ENCODE measurements at regions not wholly inside any gene's neighbourhood (a gene's known extent, or its start where the extent isn't known, plus 50 kb on each side); places are given as distances from the start of the nearest gene placed in this dataset. TPM values are rescaled to one million over a fixed set of nuclear protein-coding genes. Genes with fewer than 3 reads are reported as not detected.

DNA sequence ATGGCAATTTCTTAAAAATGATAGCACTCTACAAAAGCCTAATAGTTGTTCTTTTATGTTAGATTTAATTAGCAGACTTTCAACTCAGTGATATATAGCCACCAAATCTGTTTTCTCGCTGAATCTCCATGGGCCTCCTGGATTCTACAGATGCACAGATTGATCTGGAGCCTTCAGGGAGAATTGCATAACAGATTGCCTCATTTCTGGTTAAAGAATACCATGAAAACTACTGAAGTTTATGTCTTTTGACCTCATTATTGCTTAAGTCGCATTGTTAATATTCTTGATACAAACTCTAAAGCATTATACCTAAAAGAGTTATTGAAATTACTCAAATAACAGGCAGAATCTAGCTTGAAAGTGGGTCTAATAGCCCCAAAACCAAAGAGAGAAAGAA is 53.7 kb upstream of the PRR20A start:
- H3K4me3 Mint-ChIP-seq (ENCODE audit: unreplicated experiment) = no peak overlapping the region
- Histone ChIP-seq H3K4me3 (ENCODE audit: insufficient read depth, low read depth, low read length) (no peak overlapping the region), H4K20me1 (ENCODE audit: insufficient read depth, low read length) (no peaks in the 10 kb centered on the region), H3K27ac (ENCODE audit: low read depth, low read length) (no peak overlapping the region), H3K9me3 (ENCODE audit: insufficient read depth, low read depth, low read length) (no peaks in the 10 kb centered on the region), H3K27me3 (ENCODE audit: insufficient read depth, low read length) (no peaks in the 10 kb centered on the region), H3K9ac (ENCODE audit: low read length) (no peak overlapping the region), H3K79me2 (ENCODE audit: insufficient read depth, low read length) (no peaks in the 10 kb centered on the region), H3K4me1 (ENCODE audit: insufficient read depth, low read length) (no peaks in the 10 kb centered on the region), H2AFZ (ENCODE audit: low read depth, low read length) (no peak overlapping the region), H3K36me3 (ENCODE audit: insufficient read depth, low read length) (no peaks in the 10 kb centered on the region), H3K4me2 (ENCODE audit: low read length) (no peak overlapping the region)
- H3K36me3 Mint-ChIP-seq (ENCODE audit: low read depth, unreplicated experiment) = no peaks in the 10 kb centered on the region
- H3K27ac Mint-ChIP-seq (ENCODE audit: unreplicated experiment) = no peak overlapping the region
- TF ChIP-seq, protein P1, sequence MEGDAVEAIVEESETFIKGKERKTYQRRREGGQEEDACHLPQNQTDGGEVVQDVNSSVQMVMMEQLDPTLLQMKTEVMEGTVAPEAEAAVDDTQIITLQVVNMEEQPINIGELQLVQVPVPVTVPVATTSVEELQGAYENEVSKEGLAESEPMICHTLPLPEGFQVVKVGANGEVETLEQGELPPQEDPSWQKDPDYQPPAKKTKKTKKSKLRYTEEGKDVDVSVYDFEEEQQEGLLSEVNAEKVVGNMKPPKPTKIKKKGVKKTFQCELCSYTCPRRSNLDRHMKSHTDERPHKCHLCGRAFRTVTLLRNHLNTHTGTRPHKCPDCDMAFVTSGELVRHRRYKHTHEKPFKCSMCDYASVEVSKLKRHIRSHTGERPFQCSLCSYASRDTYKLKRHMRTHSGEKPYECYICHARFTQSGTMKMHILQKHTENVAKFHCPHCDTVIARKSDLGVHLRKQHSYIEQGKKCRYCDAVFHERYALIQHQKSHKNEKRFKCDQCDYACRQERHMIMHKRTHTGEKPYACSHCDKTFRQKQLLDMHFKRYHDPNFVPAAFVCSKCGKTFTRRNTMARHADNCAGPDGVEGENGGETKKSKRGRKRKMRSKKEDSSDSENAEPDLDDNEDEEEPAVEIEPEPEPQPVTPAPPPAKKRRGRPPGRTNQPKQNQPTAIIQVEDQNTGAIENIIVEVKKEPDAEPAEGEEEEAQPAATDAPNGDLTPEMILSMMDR (IDR thresholded peaks at IDR 0.05; ENCODE audit: insufficient read depth, low read depth, low read length) = no peak
- no peak for TF ChIP-seq EZH2 (IDR thresholded peaks at IDR 0.05; ENCODE audit: insufficient read depth, low read length)
- no peaks in the 10 kb centered on the region for H3K27me3 Mint-ChIP-seq (ENCODE audit: low read depth, unreplicated experiment)
- FAIRE-seq = no peak
- no peak for DNase-seq (ENCODE audit: low read depth)
- peaks cover 3% of the 10 kb centered on the region for H3K9me3 Mint-ChIP-seq (ENCODE audit: unreplicated experiment)
- no peaks in the 10 kb centered on the region for H3K4me1 Mint-ChIP-seq (ENCODE audit: low read depth, unreplicated experiment)

Small RNAs in the stretch of these regions (microRNA-seq; reads per million reads assigned to microRNA genes)
- not detected for gene MIR1297
- not detected for gene MIR5007

Data from astrocyte (in vitro differentiated cells and primary cell).